ENCODE measurements at regions not wholly inside any gene's neighbourhood (a gene's known extent, or its start where the extent isn't known, plus 50 kb on each side); places are given as distances from the start of the nearest gene placed in this dataset.
A peak's percentile ranks its signal among the peaks of the same experiment; 100 is the strongest.

DNA sequence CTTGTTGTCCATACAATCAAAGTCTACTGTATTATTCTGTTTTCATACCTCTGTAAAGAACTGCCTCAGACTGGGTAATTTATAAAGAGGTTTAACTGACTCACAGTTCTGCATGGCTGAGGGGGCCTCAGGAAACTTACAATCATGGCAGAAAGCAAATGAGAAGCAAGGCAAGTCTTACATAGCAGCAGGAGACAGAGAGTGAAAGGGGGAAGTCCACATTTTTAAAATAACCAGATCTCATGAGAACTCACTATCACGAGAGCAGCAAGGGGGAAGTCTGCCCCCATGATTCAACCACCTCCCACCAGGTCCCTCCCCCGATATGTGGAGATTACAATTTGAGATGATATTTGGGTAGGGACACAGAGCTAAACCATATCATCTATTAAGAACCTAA, 724.6 kb upstream of the CBLB start:
- DNase-seq: no peak
- Histone ChIP-seq H3K27ac (no peak overlapping the region), H3K4me3 (ENCODE audit: low read depth, low read length) (no peak overlapping the region), H3K27me3 (replicated peaks) (no peaks in the 10 kb centered on the region), H3K36me3 (replicated peaks) (no peaks in the 10 kb centered on the region)
- TF ChIP-seq, protein P1, sequence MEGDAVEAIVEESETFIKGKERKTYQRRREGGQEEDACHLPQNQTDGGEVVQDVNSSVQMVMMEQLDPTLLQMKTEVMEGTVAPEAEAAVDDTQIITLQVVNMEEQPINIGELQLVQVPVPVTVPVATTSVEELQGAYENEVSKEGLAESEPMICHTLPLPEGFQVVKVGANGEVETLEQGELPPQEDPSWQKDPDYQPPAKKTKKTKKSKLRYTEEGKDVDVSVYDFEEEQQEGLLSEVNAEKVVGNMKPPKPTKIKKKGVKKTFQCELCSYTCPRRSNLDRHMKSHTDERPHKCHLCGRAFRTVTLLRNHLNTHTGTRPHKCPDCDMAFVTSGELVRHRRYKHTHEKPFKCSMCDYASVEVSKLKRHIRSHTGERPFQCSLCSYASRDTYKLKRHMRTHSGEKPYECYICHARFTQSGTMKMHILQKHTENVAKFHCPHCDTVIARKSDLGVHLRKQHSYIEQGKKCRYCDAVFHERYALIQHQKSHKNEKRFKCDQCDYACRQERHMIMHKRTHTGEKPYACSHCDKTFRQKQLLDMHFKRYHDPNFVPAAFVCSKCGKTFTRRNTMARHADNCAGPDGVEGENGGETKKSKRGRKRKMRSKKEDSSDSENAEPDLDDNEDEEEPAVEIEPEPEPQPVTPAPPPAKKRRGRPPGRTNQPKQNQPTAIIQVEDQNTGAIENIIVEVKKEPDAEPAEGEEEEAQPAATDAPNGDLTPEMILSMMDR (IDR thresholded peaks at IDR 0.05; ENCODE audit: low read depth, low read length, missing control alignments): no peak
- in situ Hi-C loops (cut with HindIII; ENCODE audit: low pct_ligation_motif_present, low sequenced_read_pairs): no loop called here

DNA sequence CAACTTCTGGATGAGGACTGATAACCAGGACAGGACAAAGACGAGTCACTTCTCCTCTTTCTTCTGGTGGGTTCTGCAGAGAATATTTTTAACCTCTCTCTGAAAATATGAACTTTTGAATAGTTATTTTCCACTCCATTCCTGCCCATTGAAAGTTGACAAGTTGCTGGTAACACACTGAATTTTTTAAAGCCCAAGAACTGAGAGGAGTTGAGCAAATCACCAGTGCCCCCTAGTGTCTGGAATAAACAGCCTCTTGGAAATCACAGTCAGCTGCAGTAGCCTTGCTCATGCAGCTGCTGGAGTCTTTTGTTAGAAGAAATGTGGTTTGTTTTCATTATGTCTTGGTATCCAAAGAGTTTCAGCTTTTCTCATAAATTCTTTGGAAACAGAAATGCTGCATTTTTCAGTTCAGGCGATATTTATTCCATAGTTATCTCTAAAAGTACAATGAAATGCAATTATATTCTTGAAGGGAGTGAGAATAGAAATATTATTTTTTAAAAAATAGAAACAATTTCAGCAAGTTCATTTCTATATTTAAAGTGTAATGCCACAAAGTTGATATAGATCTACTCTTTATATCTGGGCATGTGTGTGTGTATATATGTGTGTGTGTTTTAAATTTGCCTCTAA, 741.0 kb upstream of the CBLB start:
- TF ChIP-seq, protein P1 (IDR thresholded peaks at IDR 0.05; ENCODE audit: low read depth, low read length, missing control alignments): peak; percentile 87
- peak overlapping the region; percentile 5 for H3K27ac ChIP-seq
- H3K36me3 ChIP-seq (replicated peaks): no peaks in the 10 kb centered on the region
- peak; percentile 93 for DNase-seq
- no peaks in the 10 kb centered on the region for H3K27me3 ChIP-seq (replicated peaks)
- in situ Hi-C loops (cut with HindIII; ENCODE audit: low pct_ligation_motif_present, low sequenced_read_pairs): no loop called here
- no peak overlapping the region for H3K4me3 ChIP-seq (ENCODE audit: low read depth, low read length)

DNA sequence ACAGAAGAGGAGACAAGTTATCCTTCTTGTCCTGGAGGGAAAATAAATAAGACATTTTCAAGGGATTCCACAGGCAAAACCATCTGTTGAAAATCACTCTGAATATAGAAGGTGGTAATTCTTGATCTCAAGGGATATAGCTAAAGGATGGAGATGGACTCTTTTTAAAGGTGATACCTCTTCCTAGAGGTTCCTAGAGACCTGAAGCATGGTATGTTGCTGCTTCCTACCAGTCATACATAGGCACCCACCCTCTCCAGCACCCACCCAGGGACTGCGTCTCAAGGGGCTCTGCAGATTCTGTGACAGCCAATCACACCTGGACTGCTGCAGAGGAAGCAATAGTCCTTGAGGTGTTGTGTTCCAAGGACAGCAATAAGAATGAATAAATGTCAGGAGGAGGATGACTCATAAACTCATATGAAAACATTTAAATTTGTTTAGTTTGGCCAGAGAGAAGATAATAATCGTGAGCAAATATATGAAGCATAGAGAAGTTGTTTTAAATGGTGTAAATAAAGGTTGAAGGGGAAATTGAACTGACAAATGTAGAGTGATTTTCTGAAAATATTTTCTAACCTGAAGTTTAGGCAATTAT, 741.6 kb upstream of the CBLB start:
- Histone ChIP-seq H3K36me3 (replicated peaks) (no peaks in the 10 kb centered on the region), H3K4me3 (ENCODE audit: low read depth, low read length) (no peak overlapping the region), H3K27me3 (replicated peaks) (no peaks in the 10 kb centered on the region), H3K27ac (peak overlapping the region; percentile 5)
- in situ Hi-C loops (cut with HindIII; ENCODE audit: low pct_ligation_motif_present, low sequenced_read_pairs): no loop called here
- TF ChIP-seq, protein P1 (IDR thresholded peaks at IDR 0.05; ENCODE audit: low read depth, low read length, missing control alignments): no peak
- no peak for DNase-seq

DNA sequence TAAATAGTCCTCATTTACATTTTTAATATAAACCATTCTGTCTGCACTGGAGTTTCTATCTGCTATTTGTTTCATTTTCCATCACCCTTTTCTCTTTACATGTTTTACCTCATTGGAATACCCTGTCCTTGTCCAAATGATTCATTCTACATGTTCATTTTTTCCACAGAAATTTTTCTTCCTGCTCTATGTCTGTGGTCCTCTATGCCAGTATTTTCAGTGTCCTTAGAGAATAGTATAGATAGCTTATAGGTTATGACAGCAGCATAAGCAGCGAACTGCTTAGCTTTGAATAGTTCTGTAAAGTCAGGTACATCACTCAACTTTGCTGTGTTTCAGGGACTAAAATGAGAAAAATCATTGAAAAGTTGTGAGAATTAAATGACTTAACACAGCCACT, 742.3 kb upstream of the CBLB start:
- H3K4me3 ChIP-seq (ENCODE audit: low read depth, low read length): no peak overlapping the region
- H3K36me3 ChIP-seq (replicated peaks): no peaks in the 10 kb centered on the region
- H3K27me3 ChIP-seq (replicated peaks): no peaks in the 10 kb centered on the region
- no peak overlapping the region for H3K27ac ChIP-seq
- in situ Hi-C loops (cut with HindIII; ENCODE audit: low pct_ligation_motif_present, low sequenced_read_pairs): no loop called here
- no peak for DNase-seq
- TF ChIP-seq, protein P1 (IDR thresholded peaks at IDR 0.05; ENCODE audit: low read depth, low read length, missing control alignments): no peak

DNA sequence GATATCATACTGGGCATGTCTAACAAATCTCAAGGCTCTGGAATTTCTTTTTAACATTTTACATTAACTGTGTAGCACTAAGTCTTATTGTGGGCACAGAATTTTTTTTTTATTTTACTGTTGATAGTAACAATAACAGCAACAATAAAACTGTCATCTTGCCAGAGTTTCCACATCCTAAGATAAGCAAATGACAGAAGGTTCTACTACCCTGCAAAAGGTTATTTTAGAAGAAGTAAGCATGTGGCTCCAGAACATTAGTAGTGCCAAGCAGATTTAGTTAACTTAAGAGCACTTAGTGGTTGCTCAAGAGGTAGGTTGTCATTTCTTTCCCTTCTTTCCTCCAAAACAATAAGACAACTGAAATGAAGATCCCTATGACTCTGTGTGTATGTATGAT, 743.0 kb upstream of the CBLB start:
- no peaks in the 10 kb centered on the region for H3K27me3 ChIP-seq (replicated peaks)
- H3K36me3 ChIP-seq (replicated peaks): no peaks in the 10 kb centered on the region
- in situ Hi-C loops (cut with HindIII; ENCODE audit: low pct_ligation_motif_present, low sequenced_read_pairs): no loop called here
- TF ChIP-seq, protein P1 (IDR thresholded peaks at IDR 0.05; ENCODE audit: low read depth, low read length, missing control alignments): no peak
- H3K4me3 ChIP-seq (ENCODE audit: low read depth, low read length): no peak overlapping the region
- H3K27ac ChIP-seq: no peak overlapping the region
- no peak for DNase-seq

DNA sequence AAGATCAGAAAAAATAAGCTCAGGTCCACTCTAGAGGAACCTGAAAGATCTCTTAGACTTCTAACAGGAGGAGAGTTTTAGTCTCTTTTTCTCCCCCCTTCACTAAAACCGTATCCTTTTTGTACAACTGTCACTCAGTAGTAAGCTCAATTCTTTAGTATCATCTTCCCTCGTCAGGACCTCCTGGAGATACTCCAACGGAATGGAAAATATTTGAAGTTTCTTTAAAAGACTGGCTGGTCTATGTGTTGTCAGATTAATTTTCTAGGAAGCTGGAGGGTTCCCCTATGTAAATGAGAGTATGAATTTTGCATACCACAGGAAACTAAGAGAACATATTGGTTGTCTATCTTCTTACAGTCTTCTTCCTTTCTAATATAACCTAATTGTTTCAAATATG, 747.7 kb upstream of the CBLB start:
- no peak overlapping the region for H3K27ac ChIP-seq
- no peak for DNase-seq
- in situ Hi-C loops (cut with HindIII; ENCODE audit: low pct_ligation_motif_present, low sequenced_read_pairs): no loop called here
- H3K36me3 ChIP-seq (replicated peaks): no peaks in the 10 kb centered on the region
- TF ChIP-seq, protein P1 (IDR thresholded peaks at IDR 0.05; ENCODE audit: low read depth, low read length, missing control alignments): no peak
- H3K27me3 ChIP-seq (replicated peaks): no peaks in the 10 kb centered on the region
- H3K4me3 ChIP-seq (ENCODE audit: low read depth, low read length): no peak overlapping the region

Data from brain microvascular endothelial cell (primary cell).